GM12801 (cell line): ENCODE measurements at regions not wholly inside any gene's neighbourhood (a gene's known extent, or its start where the extent isn't known, plus 50 kb on each side); places are given as distances from the start of the nearest gene placed in this dataset.

ENCODE experiments used
- TF ChIP-seq, protein P1 (sequence below): IDR thresholded peaks from one replicate; pipeline ENCODE4 v1.5.1; 2011; ENCODE audit warnings: control low read depth; ENCODE audit not compliant: insufficient read length; ENCODE audit errors: extremely low read depth

DNA sequence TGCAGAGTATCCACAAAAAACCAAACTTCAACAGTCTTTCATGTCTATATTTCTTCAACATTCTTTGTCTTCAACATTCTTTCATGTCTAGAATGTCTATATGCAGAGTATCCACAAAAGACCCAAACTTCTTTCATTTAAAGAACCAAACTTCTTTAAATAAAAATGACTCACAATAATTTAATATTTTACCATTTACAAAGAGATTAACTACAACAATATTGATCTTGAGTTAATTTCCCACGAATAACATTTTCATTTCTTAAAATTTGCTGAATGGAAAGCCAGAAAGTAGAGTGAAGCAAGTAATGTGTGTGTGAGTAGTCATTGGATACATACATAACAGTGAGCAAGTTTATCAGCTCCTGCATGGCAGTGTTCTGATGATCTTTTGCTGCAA, 1069.7 kb downstream of the EFNB2 start, which contains the start of gene DAOA:
Gene DAOA (plus strand): TSS at position 301 of the 400 bp plus-strand sequence.
- TF ChIP-seq, protein P1, sequence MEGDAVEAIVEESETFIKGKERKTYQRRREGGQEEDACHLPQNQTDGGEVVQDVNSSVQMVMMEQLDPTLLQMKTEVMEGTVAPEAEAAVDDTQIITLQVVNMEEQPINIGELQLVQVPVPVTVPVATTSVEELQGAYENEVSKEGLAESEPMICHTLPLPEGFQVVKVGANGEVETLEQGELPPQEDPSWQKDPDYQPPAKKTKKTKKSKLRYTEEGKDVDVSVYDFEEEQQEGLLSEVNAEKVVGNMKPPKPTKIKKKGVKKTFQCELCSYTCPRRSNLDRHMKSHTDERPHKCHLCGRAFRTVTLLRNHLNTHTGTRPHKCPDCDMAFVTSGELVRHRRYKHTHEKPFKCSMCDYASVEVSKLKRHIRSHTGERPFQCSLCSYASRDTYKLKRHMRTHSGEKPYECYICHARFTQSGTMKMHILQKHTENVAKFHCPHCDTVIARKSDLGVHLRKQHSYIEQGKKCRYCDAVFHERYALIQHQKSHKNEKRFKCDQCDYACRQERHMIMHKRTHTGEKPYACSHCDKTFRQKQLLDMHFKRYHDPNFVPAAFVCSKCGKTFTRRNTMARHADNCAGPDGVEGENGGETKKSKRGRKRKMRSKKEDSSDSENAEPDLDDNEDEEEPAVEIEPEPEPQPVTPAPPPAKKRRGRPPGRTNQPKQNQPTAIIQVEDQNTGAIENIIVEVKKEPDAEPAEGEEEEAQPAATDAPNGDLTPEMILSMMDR = no peak

DNA sequence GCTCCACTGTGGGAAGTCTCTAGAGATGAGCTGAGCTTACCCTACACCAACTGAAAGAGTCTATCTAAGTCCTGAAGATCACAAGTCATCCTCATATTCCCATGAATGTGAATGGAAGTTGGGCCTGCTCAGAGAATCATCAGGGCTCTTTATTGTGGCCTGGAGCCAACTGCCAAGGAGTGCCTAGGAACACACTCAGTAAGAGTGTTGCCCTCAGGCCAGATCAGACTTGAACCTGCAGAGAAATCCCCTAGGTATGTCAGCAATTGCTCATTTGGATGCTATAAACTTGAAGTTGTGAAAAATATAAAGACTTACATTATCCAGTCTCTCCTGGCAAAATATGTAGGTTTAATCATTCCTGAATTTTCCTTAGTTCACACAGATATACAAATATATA, 1070.2 kb downstream of the EFNB2 start:
- TF ChIP-seq, protein P1 = no peak

DNA sequence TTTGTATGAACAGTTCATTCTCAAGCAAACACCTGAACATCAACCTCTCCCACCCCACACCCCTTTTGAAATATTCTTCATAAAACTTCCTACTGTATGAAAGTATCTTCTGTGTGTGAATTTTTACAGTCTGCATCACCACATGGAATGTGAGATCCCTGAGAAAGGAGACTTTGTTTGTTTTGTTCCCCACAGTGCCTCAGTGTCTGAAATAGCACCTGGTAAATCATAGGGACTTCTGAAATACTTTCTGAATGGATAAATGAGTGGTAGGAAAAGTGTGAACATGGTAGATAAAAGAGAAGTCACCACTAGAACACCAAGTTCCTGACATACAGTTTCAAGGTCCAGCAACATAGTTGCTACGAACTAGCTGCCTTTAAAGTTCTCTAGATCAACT, 1071.2 kb downstream of the EFNB2 start:
- TF ChIP-seq, protein P1 = no peak

DNA sequence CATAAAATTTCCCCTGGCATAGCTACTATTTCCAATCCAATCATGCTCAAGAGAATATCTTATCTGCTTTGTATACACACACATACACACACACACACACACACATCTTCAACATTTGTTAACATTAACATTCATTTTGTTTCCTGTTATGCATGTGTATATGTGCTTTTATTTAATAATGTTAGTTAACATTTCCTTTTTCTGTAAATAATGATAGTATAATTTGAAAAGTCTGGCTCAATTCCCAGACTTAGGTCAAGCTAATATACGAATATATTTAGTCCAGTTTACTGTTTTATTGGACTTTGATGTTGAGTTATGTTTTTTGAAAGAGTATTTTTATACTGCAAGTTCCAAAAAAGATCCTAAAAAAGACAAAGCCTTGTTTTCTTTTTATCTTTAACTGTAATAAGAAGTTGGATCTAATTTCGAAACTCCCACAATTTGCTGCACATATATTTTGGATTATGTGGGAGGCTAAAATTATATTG, 1072.4 kb downstream of the EFNB2 start:
- TF ChIP-seq, protein P1 = no peak

DNA sequence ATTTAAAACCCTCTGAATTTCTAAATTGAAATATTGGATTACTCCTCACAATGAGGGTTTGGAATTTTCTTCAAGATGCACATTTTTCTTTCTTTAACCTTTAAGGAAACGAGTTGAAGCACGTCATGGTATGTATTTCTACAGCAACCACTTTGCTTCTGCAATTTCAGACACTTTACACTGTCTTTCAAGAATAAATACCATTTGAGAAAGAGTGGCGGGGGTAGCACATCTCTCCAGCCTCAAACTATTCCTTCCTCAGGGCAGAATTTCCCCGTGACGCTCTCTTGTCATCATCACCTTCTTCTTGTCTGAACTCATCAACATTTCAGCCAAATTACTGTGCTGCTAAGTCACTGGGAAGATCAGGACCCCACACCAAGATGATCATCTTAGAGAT, 1073.4 kb downstream of the EFNB2 start:
- TF ChIP-seq, protein P1 = no peak

DNA sequence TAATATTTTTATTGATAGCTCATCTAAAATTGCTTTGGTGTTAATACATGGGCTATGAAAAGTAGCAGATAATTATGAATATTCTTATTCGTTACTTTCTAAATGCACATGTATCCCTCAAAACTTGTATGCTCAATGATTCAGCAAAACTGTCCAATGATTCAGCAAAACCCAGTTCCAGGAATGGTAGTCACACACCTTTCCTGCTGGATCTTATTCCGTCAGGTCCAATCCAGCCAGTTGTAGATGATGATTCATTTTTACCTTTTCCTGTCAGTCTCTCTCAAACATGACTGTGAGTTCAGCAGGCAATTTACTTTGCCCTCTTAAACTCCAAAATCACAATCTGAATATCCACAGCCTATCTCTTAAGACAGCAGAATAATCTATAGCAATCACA, 1082.6 kb downstream of the EFNB2 start:
- TF ChIP-seq, protein P1 = no peak

DNA sequence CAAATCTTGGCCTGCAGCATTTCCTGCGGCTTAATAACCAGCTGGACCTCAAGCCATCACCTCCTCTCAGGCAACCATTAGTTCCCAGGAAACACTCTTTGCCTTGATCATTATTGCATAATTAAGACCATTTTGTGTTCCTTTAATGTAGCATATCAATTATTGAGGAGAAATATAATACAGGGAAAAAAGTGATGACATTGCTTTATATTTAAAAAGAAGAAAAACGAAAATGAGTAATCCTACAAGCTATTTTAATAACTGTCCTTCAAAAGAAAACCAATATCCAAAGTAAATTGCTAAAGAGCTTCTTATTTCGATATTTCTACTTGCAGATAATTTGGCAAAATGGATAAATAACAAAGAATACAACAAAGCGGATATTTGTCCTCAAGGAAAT, 1084.7 kb downstream of the EFNB2 start:
- TF ChIP-seq, protein P1 = no peak
